HG03558 (cell line): ENCODE measurements at regions not wholly inside any gene's neighbourhood (a gene's known extent, or its start where the extent isn't known, plus 50 kb on each side); places are given as distances from the start of the nearest gene placed in this dataset.
"Not testable (repeated sequence)": the region's sequence is repeated elsewhere in the genome, so short reads cannot be mapped to it uniquely, and the experiment has no call there.

Experiments used
- ATAC-seq: cut with Tn5 transposase; IDR thresholded peaks from one replicate; pipeline ENCODE4 v1.9.1; 2021; ENCODE audit warnings: moderate number of reproducible peaks; ENCODE audit not compliant: unreplicated experiment; ENCODE audit errors: extremely low read depth

DNA sequence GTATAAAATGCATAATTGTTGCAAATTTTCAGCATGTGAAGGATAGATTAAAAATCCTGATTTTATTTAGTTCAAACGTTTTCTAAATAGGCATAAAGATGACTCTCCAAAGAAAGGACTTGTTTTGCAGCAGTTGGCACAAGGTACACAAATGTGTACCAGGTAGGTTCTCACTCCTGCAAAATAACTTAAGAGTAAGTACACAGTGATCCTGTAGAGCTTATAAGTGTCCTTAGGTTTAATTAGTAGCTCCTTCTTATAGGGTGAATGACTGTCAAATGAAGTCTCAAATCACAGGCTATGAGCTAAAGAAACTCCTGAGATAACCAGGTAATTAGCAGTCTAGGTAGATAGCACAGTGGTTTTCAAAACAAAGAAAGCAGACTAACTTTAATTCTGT lies 330.6 kb upstream of the MDGA2 start:
- ATAC-seq = no peak

GRCh38 chr14:47993883-47994282 lies 318.5 kb upstream of the MDGA2 start:
- no peak for ATAC-seq

DNA sequence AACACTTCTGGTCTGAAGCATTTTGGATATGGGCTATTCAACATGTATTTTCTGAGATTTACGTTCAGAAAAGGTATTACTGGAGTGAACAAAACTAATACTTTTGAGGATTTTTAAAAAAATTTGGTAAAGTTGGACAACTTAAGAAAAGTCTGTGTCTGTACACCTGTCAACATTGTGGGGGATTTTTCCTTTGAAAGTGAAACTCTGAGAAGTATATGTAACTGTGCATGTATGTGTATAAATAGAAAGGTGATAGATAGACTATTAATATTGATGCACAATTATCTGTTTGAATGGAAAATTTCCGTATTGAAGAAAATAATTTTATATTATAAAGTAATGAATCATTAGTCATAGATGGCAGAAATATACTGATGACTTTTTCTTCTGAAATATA lies 312.8 kb upstream of the MDGA2 start:
- no peak for ATAC-seq

- ATAC-seq = no peak
Observed at GRCh38 chr14:47978871-47979270, 303.5 kb upstream of the MDGA2 start.

DNA sequence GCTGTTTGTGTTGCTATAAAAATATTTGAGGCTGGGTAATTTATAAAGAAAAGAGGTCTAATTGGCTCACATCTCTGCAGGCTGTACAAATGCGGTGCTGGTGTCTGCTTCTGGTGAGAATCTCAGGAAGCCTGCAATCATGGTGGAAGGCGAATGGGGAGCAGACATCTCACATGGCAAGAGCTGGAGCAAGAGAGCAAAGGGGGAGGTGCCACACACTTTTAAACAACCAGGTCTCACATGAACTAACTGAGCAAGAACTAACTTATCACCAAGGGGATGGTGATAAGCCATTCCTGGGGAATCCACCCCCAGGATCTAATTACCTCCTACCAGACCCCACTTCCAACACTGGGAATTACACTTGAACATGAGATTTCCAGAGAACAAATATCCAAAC lies 300.7 kb upstream of the MDGA2 start:
- ATAC-seq = no peak

- ATAC-seq = no peak
Observed at GRCh38 chr14:47966076-47966810, 290.8 kb upstream of the MDGA2 start.

DNA sequence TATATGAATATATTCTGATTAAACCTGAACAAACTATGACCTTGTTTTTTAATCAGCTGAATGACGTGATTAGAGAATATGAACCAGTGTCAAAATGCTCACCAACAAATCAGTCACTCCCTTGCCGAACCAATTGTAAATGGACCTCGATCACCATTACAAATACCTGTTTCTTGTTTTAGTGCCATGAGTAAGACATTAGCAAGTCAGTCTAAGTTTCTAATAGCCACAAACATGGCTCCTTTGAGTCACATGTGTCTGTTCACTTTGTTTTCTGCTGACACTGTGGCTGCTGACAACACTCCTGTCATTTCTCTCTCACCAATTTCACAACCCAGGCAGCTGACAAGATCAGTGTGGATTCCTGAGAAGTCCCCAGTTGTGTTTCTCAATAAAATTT lies 286.2 kb upstream of the MDGA2 start:
- no peak for ATAC-seq

DNA sequence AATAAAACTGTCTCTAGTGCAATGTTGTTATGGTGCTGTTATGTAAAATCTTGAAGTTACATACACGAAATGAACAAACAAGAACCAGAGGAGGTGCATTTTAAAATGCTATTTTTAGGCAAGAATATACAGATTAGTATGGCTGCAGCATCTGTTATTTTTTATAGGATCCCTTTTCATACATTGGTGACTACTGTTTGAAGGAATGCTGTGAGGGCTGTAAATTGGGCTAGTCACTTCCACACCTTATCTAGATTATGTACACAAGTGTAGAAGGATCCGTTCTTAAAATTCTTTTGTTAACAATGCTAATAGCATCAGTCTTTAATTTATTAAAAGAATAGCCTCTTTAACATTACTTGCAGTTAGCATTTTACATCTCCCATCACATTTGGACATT lies 284.3 kb upstream of the MDGA2 start:
- no peak for ATAC-seq

DNA sequence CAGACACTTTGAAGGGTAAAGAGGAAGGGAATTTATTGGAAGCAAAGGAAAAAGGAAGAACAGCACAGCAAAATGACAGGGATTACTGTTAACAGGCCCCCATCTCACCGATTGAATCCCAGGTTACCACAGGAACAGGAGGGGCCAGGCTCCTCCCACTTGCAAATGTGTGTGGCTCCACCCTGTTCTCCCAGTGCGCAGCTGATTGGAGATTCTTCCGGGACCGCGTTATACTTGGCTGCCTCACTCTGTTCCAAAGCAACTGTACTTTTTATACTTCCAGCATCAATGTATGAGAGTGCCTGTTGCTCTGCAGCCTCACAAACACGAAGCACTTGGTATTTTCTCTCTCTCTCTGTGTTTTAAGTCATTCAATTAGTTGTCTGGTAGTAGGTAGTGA lies 273.6 kb upstream of the MDGA2 start:
- ATAC-seq = no peak

GRCh38 chr14:47935332-47935731 lies 259.9 kb upstream of the MDGA2 start:
- ATAC-seq = no peak

DNA sequence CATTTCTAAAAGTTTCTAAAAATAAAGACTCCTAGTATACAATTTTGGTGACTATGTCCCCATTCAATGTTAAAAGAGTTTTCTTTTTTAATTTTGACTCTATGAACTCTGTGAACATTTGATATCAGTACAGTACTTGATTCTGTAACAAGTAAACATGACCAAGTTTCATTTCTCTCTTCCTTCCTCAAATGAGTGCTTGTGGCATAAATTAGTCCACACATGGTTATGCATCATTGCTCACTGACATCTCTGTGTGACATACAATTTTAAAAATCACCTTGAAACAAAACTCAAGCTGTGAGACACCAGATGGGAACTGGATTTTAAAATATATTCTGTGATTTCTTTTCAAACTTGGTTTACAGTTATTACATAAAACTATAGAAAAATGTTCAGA lies 253.9 kb upstream of the MDGA2 start:
- ATAC-seq = no peak

- no peak for ATAC-seq
Observed at GRCh38 chr14:47921133-47921532, 245.7 kb upstream of the MDGA2 start.

DNA sequence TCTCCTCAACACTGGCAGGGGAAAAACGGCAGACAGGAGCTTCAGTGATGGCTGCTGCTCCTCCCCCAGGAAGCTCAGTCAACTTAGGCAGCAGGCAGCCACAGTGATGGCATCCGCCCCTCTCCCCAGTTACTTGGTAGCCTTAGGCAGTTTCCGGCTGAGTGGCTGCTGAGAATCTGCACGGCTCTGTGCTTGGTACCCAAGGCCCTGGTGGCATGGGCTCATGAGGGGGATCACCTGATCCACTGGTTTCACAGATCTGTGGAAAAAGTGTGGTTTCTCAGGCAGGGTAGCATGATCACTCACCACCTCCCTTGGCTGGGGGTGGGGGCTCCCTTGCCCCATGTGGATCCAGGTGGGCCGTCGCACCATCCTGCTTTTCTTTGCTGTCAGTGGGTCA lies 244.6 kb upstream of the MDGA2 start:
- ATAC-seq = no peak

DNA sequence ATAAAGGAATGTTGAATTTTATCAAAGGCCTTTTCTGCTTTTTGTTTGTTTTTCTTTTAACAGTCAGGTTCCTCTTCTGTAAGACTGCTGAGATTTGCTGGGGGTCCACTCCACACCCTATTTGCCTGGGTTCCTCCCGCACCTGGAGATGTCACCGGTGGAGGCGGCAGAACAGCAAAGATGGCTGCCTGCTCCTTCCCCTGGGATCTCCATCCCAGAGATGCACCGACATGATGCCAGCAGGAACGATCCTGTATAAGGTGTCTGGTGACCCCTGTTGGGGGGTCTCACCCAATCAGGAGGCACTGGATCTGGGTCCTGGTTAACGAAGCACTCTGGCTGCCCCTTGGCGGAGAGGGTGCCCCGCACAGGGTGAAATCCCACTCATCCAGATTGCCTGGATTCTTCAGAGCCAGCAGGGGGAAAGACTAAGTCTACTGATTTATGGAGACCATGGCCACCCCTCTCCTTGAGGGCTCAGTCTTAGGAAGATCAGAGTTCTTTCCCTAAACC lies 244.0 kb upstream of the MDGA2 start:
- no peak for ATAC-seq

DNA sequence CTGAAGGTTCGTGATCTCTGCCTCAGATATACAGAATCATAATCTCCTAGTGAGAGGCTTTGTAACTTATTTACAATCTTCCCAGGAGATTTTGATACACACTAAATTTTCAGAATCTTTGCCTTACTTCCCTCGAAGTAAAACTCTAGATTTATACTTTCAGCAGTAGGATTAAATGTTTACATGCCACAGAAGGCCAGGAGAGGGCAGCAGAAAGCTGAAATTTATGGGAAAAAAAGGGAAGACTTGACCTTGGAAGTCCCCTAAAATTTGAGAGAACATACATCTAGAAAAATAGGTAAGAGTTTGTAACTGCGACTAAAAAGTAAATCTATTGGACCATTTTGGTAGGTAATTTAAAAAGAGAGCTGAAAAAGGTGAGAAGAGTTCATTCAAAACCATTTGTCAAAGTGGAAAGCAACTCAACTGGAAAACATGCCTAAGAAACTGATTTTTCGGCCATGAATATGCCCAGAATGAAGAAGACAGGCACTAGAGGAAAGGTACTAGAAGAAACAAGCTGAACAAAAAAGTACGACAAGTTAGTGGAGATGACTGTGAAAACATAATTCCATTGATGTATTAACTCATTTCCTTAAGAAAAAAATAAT lies 242.0 kb upstream of the MDGA2 start:
- no peak for ATAC-seq

GRCh38 chr14:47901141-47901540 lies 225.7 kb upstream of the MDGA2 start:
- not testable (repeated sequence) for ATAC-seq

DNA sequence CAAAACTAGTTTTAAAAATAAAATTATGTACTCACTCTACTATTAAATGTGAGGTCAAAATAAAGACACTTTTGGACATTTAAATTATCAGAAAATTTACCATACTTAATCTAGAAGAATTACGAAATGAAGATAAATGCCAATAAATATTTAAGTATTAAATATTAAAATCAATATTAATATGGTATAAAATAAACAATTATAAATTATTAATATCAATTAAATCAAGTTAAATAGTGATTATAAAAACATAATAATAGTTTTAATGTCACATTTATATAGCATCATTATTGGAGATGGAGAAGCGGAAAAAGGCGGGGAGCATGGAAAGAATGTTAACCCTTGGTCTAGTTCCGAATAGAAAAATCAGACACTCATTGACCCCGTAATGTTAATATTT lies 224.3 kb upstream of the MDGA2 start:
- ATAC-seq = no peak

DNA sequence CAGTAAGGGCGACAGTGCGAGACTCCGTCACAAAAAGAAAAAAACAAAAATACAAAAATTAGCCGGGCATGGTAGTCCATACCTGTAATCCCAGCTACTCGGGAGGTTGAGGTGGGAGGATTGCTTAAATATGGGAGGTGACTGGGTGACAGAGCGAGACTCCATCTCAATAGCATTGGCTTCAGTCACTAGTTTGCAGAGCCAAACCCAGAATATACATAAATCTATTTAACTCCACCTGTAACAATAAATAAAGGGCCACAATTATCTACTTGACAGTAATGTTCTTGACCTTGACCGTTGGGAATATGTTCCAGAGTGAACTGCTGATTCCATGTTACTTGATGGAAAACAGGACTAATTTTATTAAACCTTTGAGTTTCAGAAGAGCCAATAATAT lies 198.9 kb upstream of the MDGA2 start:
- no peak for ATAC-seq

- ATAC-seq = no peak
Observed at GRCh38 chr14:47872588-47872987, 197.2 kb upstream of the MDGA2 start.

GRCh38 chr14:47863441-47863840 lies 188.0 kb upstream of the MDGA2 start:
- no peak for ATAC-seq

GRCh38 chr14:47857646-47858045 lies 182.2 kb upstream of the MDGA2 start:
- ATAC-seq = no peak

GRCh38 chr14:47852278-47852677 lies 176.9 kb upstream of the MDGA2 start:
- no peak for ATAC-seq
